ENCODE measurements at regions not wholly inside any gene's neighbourhood (a gene's known extent, or its start where the extent isn't known, plus 50 kb on each side); places are given as distances from the start of the nearest gene placed in this dataset.
"Not testable (repeated sequence)": the region's sequence is repeated elsewhere in the genome, so short reads cannot be mapped to it uniquely, and the experiment has no call there.

DNA sequence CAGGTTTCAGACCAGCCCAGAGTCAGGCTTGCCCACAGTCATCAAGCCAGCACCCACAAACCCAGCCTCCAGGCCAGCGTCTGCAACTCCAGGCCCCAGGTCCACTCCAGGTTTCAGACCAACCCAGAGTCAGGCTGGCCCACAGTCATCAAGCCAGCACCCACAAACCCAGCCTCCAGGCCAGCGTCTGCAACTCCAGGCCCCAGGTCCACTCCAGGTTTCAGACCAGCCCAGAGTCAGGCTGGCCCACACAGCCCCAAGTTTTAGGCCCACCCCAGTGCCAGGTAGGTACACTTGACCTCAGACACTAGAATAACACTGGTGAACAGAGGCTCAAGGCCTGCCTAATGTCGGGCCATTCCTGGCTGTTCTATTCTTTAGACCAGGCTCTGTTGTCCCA lies 1877.0 kb downstream of the PCDH9 start:
- H3K9me3 ChIP-seq (ENCODE audit: control insufficient read depth, low read length); H3K27me3 ChIP-seq (ENCODE audit: control insufficient read depth in 1 of 2, insufficient read depth in 2 of 2, low read length in 1 of 2); intact Hi-C loops (cut with DNase I); H3K4me1 ChIP-seq (ENCODE audit: control insufficient read depth in 1 of 2, insufficient read depth in 2 of 2, low read length in 2 of 2); H3K4me3 ChIP-seq (ENCODE audit: low read length in 2 of 2); ATAC-seq (ENCODE audit: low FRiP score); H3K36me3 ChIP-seq (ENCODE audit: control insufficient read depth in 1 of 2, insufficient read depth in 2 of 2, low read length in 1 of 2); DNase-seq; H3K27ac ChIP-seq (ENCODE audit: low read depth in 1 of 2, low read length in 2 of 2): not testable (repeated sequence)
- WGBS, 2 donors: 65 to 83% methylated on average over 3 of the region's 3 CpGs

DNA sequence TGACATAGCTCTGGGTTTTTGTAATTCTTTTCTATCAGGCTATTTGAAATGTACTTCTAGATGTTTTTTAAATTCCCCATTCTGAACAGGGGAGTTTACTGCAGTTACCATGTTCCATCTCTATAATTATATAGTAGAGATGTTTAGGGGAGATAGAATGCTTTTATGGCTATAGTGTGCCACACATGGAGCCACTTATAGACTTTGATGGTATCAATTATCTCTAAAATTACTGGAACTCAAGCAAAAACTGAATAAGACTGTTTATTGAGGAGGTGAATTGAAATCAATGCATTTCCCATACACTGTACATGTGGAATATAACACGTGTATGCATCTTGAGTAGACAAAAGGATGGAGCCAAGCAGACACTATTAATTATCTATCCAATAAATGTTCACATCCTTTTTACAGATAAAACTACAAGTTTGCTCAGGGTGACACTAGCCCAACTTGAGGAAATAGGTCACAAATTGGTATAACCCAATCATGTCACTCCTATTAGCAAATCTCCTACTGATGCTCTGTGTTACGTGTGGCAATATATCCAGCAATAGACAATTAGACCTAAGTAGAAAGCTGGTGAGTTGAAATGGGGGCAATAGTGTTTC lies 1882.6 kb downstream of the PCDH9 start:
- no peaks in the 10 kb centered on the region for H3K9me3 ChIP-seq (ENCODE audit: control insufficient read depth, low read length)
- H3K4me3 ChIP-seq (ENCODE audit: low read length in 2 of 2): no peak overlapping the region
- no peaks in the 10 kb centered on the region for H3K4me1 ChIP-seq (ENCODE audit: control insufficient read depth in 1 of 2, insufficient read depth in 2 of 2, low read length in 2 of 2)
- H3K27me3 ChIP-seq (ENCODE audit: control insufficient read depth in 1 of 2, insufficient read depth in 2 of 2, low read length in 1 of 2): no peaks in the 10 kb centered on the region
- H3K27ac ChIP-seq (ENCODE audit: low read depth in 1 of 2, low read length in 2 of 2): no peak overlapping the region
- DNase-seq: no peak
- ATAC-seq (ENCODE audit: low FRiP score): no peak
- WGBS, 2 donors: 92 to 93% methylated on average over 2 of the region's 2 CpGs
- intact Hi-C loops (cut with DNase I): no loop called here
- H3K36me3 ChIP-seq (ENCODE audit: control insufficient read depth in 1 of 2, insufficient read depth in 2 of 2, low read length in 1 of 2): no peaks in the 10 kb centered on the region

DNA sequence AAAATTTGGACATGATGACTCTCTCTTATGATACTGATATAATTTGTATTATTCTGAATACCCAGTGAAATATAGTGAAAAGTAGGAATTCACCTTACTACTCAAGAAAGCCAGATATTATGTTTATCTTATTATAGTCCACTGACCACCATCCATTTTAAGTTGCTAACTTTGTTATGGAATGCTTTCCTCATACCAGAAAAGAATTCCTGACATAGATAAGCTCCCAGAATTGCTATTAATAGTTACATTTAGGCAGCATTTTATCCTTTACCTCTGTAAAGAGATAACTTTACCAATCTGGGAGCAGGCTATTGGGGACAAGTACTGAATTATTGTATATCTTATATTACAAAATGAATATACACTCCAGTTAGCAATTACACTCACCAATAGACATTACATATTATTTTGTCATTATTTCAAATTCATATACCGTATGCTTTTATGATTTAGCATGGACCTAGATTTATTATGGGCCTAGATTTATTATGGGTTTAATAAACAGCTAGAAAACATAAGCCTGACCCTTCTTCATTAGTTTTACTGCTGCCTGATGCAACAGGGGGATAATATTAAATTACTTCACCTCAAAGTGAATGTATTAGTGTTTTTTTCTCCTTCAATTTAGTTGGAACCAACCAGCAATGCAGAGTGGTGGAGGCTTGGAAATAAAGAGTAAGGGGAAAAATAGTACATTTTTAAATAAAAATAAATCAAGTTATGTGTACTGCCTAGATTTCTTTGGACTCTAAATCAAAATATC lies 1886.1 kb downstream of the PCDH9 start:
- Histone ChIP-seq H3K9me3 (ENCODE audit: control insufficient read depth, low read length) (no peaks in the 10 kb centered on the region), H3K4me1 (ENCODE audit: control insufficient read depth in 1 of 2, insufficient read depth in 2 of 2, low read length in 2 of 2) (no peaks in the 10 kb centered on the region), H3K4me3 (ENCODE audit: low read length in 2 of 2) (no peak overlapping the region), H3K27me3 (ENCODE audit: control insufficient read depth in 1 of 2, insufficient read depth in 2 of 2, low read length in 1 of 2) (no peaks in the 10 kb centered on the region), H3K27ac (ENCODE audit: low read depth in 1 of 2, low read length in 2 of 2) (no peak overlapping the region), H3K36me3 (ENCODE audit: control insufficient read depth in 1 of 2, insufficient read depth in 2 of 2, low read length in 1 of 2) (no peaks in the 10 kb centered on the region)
- ATAC-seq (ENCODE audit: low FRiP score) (no peak), DNase-seq (no peak)
- intact Hi-C loops (cut with DNase I): no loop called here
- WGBS, 2 donors: 29 to 32% methylated on average over 1 of the region's 1 CpG

DNA sequence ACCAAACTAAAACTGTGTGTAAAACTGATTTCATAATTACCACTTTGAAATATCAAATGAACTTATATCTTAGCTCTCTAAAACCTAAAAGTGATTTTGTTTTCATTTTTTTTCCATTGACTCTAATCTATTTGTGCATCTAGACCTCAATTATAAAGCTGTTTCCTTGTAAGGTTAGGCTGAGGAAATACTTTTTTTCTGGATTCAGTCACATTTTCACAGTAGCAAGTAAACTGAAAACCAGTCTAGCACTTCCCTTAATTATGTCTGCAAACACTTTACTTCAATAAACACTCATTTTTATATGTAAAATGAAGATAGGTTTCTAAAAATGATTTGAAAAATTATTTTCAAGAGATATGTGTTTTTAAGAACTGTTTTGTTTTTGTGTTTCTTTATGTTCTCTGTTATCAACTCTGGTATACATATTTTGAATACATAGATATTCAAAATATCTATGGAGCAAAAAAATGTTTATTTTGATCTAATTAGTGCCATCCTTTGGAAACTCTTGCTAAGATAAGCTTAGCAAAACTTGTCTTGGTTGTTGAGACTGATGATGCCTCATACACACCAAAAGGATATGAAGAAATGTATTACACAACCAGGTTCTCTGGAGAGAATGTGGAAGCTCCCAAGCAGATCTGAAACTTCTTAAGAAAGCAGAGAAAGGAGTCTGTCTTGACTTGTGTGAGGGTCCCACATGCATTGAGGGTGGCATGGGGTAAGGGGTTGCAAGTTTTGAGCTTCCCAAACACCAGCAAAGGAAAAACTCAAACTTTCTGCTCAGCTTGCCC lies 1887.4 kb downstream of the PCDH9 start:
- no peak overlapping the region for H3K4me3 ChIP-seq (ENCODE audit: low read length in 2 of 2)
- no peaks in the 10 kb centered on the region for H3K36me3 ChIP-seq (ENCODE audit: control insufficient read depth in 1 of 2, insufficient read depth in 2 of 2, low read length in 1 of 2)
- no peaks in the 10 kb centered on the region for H3K27me3 ChIP-seq (ENCODE audit: control insufficient read depth in 1 of 2, insufficient read depth in 2 of 2, low read length in 1 of 2)
- no peak for DNase-seq
- intact Hi-C loops (cut with DNase I): no loop called here
- no peaks in the 10 kb centered on the region for H3K9me3 ChIP-seq (ENCODE audit: control insufficient read depth, low read length)
- H3K27ac ChIP-seq (ENCODE audit: low read depth in 1 of 2, low read length in 2 of 2): no peak overlapping the region
- no peaks in the 10 kb centered on the region for H3K4me1 ChIP-seq (ENCODE audit: control insufficient read depth in 1 of 2, insufficient read depth in 2 of 2, low read length in 2 of 2)
- no peak for ATAC-seq (ENCODE audit: low FRiP score)

DNA sequence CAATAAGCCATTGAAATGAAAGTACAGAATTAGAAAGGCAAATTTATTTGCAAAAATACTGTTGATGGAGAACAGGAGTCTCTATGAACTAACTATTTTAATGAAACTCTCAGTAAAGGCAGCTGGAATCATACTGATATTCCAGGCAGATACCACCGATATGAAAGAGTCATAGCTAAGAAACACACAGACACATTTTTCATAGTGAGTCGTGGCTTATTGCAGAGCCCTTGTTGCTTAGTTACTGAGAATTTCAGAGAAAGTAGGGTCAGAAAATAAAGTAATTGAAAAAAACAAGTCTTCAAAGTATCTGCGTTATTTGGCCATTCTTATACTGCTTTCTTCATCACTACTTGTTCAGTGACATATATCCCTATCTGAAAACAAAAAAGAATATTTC lies 1890.9 kb downstream of the PCDH9 start:
- H3K9me3 ChIP-seq (ENCODE audit: control insufficient read depth, low read length): no peaks in the 10 kb centered on the region
- H3K4me1 ChIP-seq (ENCODE audit: control insufficient read depth in 1 of 2, insufficient read depth in 2 of 2, low read length in 2 of 2): no peaks in the 10 kb centered on the region
- H3K36me3 ChIP-seq (ENCODE audit: control insufficient read depth in 1 of 2, insufficient read depth in 2 of 2, low read length in 1 of 2): no peaks in the 10 kb centered on the region
- intact Hi-C loops (cut with DNase I): no loop called here
- ATAC-seq (ENCODE audit: low FRiP score): no peak
- no peaks in the 10 kb centered on the region for H3K27me3 ChIP-seq (ENCODE audit: control insufficient read depth in 1 of 2, insufficient read depth in 2 of 2, low read length in 1 of 2)
- H3K27ac ChIP-seq (ENCODE audit: low read depth in 1 of 2, low read length in 2 of 2): no peak overlapping the region
- no peak overlapping the region for H3K4me3 ChIP-seq (ENCODE audit: low read length in 2 of 2)
- 26% methylated on average over 3 of the region's 3 CpGs for WGBS, 2 donors
- no peak for DNase-seq

DNA sequence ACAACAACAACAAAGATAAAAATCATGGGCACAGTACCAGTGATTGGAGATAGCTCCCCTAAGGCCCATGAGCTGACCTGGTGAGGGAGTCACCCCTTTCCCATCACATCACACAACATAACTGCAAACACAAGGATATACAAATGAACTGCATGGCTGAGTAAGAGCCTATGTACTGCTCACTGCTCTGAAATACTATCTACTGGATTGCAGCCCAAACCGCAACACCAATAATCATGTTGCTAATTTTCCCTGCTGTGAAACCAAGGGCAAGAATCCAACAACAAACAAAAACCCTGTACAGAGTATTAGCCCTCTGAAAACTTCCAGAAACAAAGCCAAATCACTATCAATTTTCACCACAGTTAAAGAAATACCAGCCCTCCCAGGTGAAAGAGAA lies 1893.2 kb downstream of the PCDH9 start:
- no peak overlapping the region for H3K4me3 ChIP-seq (ENCODE audit: low read length in 2 of 2)
- H3K4me1 ChIP-seq (ENCODE audit: control insufficient read depth in 1 of 2, insufficient read depth in 2 of 2, low read length in 2 of 2): no peaks in the 10 kb centered on the region
- H3K27me3 ChIP-seq (ENCODE audit: control insufficient read depth in 1 of 2, insufficient read depth in 2 of 2, low read length in 1 of 2): no peaks in the 10 kb centered on the region
- 88 to 97% methylated on average over 1 of the region's 1 CpG for WGBS, 2 donors
- H3K36me3 ChIP-seq (ENCODE audit: control insufficient read depth in 1 of 2, insufficient read depth in 2 of 2, low read length in 1 of 2): no peaks in the 10 kb centered on the region
- ATAC-seq (ENCODE audit: low FRiP score): peak; percentile 11
- no peaks in the 10 kb centered on the region for H3K9me3 ChIP-seq (ENCODE audit: control insufficient read depth, low read length)
- no peak for DNase-seq
- H3K27ac ChIP-seq (ENCODE audit: low read depth in 1 of 2, low read length in 2 of 2): no peak overlapping the region
- intact Hi-C loops (cut with DNase I): no loop called here

DNA sequence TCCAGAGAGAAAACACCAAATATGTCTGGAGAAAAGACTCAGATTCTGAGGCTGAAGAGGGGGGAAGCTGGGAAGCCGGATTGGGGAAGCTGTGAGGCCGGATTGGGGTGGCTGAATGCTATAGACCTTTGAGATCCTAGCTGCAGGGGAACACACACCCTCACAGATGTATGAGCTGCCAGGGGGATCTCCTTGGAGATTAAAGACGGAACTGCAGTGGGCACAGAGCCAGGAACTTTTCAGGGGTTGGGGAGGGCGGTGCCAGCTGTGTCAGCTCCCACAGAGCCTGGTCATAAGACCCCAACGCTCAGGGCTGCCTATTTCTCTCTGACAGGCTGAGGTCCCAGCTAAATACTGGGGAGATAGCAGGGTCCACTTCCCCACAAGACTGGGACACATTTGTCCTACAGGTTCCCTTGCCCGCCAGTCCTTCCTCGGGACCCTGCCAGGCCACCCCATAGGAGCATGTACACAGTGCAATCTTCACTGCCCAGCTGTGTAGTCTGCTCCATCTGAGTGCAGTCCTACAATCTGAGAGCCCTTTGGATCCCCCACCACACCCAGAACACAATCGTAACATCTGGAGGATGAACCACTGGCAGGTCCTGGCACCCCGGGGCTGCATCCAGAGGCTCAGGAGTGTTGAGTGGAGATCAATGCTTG lies 1893.9 kb downstream of the PCDH9 start:
- DNase-seq: peak in 1 of 2 donors; percentile 65
- peak; percentile 22 for ATAC-seq (ENCODE audit: low FRiP score)
- 72 to 75% methylated on average over 9 of the region's 9 CpGs for WGBS, 2 donors

DNA sequence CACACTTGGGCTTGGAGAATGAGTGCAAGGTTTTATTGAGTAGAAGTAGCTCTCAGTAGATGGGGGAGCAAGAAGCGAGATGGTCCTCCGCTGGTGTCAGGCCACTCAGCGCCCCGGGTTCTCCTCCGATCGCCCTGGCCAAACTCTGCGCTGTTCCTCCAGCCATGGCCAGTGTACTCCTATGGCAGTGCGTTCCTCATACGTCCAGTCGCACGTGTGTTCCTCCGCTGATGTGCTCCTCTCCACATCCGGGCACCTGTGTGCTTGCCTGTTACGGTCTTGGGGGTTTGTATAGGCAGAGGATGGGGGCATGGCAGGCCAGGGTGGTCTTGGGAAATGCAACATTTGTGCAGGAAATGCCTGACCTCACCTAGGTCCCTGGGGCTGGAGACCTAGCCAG lies 1899.4 kb downstream of the PCDH9 start:
- Histone ChIP-seq H3K27me3 (ENCODE audit: control insufficient read depth in 1 of 2, insufficient read depth in 2 of 2, low read length in 1 of 2) (no peaks in the 10 kb centered on the region), H3K27ac (ENCODE audit: low read depth in 1 of 2, low read length in 2 of 2) (no peak overlapping the region), H3K4me1 (ENCODE audit: control insufficient read depth in 1 of 2, insufficient read depth in 2 of 2, low read length in 2 of 2) (no peaks in the 10 kb centered on the region), H3K9me3 (ENCODE audit: control insufficient read depth, low read length) (no peaks in the 10 kb centered on the region), H3K4me3 (ENCODE audit: low read length in 2 of 2) (no peak overlapping the region), H3K36me3 (ENCODE audit: control insufficient read depth in 1 of 2, insufficient read depth in 2 of 2, low read length in 1 of 2) (no peaks in the 10 kb centered on the region)
- 97% methylated on average over 14 of the region's 14 CpGs for WGBS, 2 donors
- no peak for ATAC-seq (ENCODE audit: low FRiP score)
- DNase-seq: no peak
- intact Hi-C loops (cut with DNase I): no loop called here

More for the DNA sequence above, 1893.9 kb downstream of the PCDH9 start:
- no peaks in the 10 kb centered on the region for H3K27me3 ChIP-seq (ENCODE audit: control insufficient read depth in 1 of 2, insufficient read depth in 2 of 2, low read length in 1 of 2)
- no peak overlapping the region for H3K27ac ChIP-seq (ENCODE audit: low read depth in 1 of 2, low read length in 2 of 2)
- H3K36me3 ChIP-seq (ENCODE audit: control insufficient read depth in 1 of 2, insufficient read depth in 2 of 2, low read length in 1 of 2): no peaks in the 10 kb centered on the region
- H3K9me3 ChIP-seq (ENCODE audit: control insufficient read depth, low read length): no peaks in the 10 kb centered on the region
- intact Hi-C loops (cut with DNase I): no loop called here
- H3K4me3 ChIP-seq (ENCODE audit: low read length in 2 of 2): no peak overlapping the region
- no peaks in the 10 kb centered on the region for H3K4me1 ChIP-seq (ENCODE audit: control insufficient read depth in 1 of 2, insufficient read depth in 2 of 2, low read length in 2 of 2)
